ENCODE measurements at regions not wholly inside any gene's neighbourhood (a gene's known extent, or its start where the extent isn't known, plus 50 kb on each side); places are given as distances from the start of the nearest gene placed in this dataset.

- H3K9me1 ChIP-seq (ENCODE audit: insufficient read depth, low read length), result no peaks in the 10 kb centered on the region
- ATAC-seq (ENCODE audit: low read depth) (0 out of 2 replicates have a peak, but pooled peaks have one; percentile 14), DNase-seq (no peak)
- H2BK120ac ChIP-seq (ENCODE audit: low read depth, low read length), result no peak overlapping the region
- CTCF ChIA-PET, result no interaction called here
- no peak overlapping the region for H2AK9ac ChIP-seq (replicated peaks; ENCODE audit: low read depth, low read length, poor library complexity)
- intact Hi-C loops (cut with micrococcal nuclease) (no loop called here), dilution Hi-C loops (cut with HindIII; ENCODE audit: low sequenced_read_pairs, unreplicated experiment) (no loop called here), in situ Hi-C loops (cut with MboI; ENCODE audit: low sequenced_read_pairs) (no loop called here)
- H3K9me3 ChIP-seq (ENCODE audit: control insufficient read depth, insufficient read depth, low read length), result no peaks in the 10 kb centered on the region
- POLR2A ChIA-PET (ENCODE audit: unreplicated experiment), result no interaction called here
- WGBS, 2 experiments (ENCODE audit: extremely low coverage in 2 of 2, insufficient read length in 1 of 2), result 24% methylated on average over 5 of the region's 14 CpGs; no CpG with 5 or more reads in 1 of the 2 experiments
- TF ChIP-seq RAD21 (IDR thresholded peaks at IDR 0.05; ENCODE audit: low read length), result no peak
- H3K4me2 ChIP-seq (ENCODE audit: low read depth, low read length), result no peak overlapping the region; the same call in 1 of the 2 replicates
- no peak overlapping the region for H3K27ac ChIP-seq (ENCODE audit: insufficient read depth, low read length)
- H3K36me3 ChIP-seq (ENCODE audit: control insufficient read depth, insufficient read depth, low read length), result no peaks in the 10 kb centered on the region
- H3K27me3 ChIP-seq (ENCODE audit: control insufficient read depth, insufficient read depth, low read length), result peaks cover 46% of the 10 kb centered on the region
- no peak overlapping the region for H3K56ac ChIP-seq (ENCODE audit: extremely low read depth, insufficient read depth, low read length)
- H3K9ac ChIP-seq (ENCODE audit: low read depth, low read length), result no peak overlapping the region
- H3K4me1 ChIP-seq (ENCODE audit: control insufficient read depth, insufficient read depth, low read length), result peaks cover 4% of the 10 kb centered on the region; the same call in 1 of the 2 replicates
- no TSS peak for BruUV-seq (replicated peaks)
- H3K4ac ChIP-seq (ENCODE audit: low read depth, low read length), result no peak overlapping the region
- no peak overlapping the region for H2AK5ac ChIP-seq (ENCODE audit: low read depth, low read length)
- H2BK20ac ChIP-seq (ENCODE audit: low read depth, low read length), result no peak overlapping the region
- H2AFZ ChIP-seq (replicated peaks; ENCODE audit: low read length, poor library complexity), result no peak overlapping the region
- no peak overlapping the region for H4K5ac ChIP-seq (ENCODE audit: low read depth, low read length)
- no peaks in the 10 kb centered on the region for H3K79me1 ChIP-seq (ENCODE audit: low read depth in 1 of 2, low read length in 2 of 2)
- H2BK15ac ChIP-seq (ENCODE audit: low read depth, low read length), result no peak overlapping the region
- no peak overlapping the region for H4K8ac ChIP-seq (ENCODE audit: low read depth in 2 of 2, low read length in 2 of 2)
- no peak overlapping the region for H3K14ac ChIP-seq (replicated peaks; ENCODE audit: low read depth, low read length)
- H4K91ac ChIP-seq (ENCODE audit: insufficient read depth, low read depth, low read length), result no peak overlapping the region
- no peak overlapping the region for H2BK5ac ChIP-seq (ENCODE audit: low read depth, low read length, poor library complexity, severe bottlenecking)
- H4K20me1 ChIP-seq (ENCODE audit: insufficient read depth, low read length), result no peaks in the 10 kb centered on the region
- no peak overlapping the region; the same call in 1 of the 2 replicates for H3K23ac ChIP-seq (ENCODE audit: low read depth, low read length)
- H3K4me3 ChIP-seq (ENCODE audit: insufficient read depth, low read depth, low read length), result no peak overlapping the region
- no peak overlapping the region for H3K18ac ChIP-seq (ENCODE audit: low read depth, low read length)
These were observed 471.0 kb upstream of the PROK2 start for GRCh38 chr3:72255791-72256559.

All from IMR-90 (cell line).